K562 (cell line): ENCODE measurements at regions not wholly inside any gene's neighbourhood (a gene's known extent, or its start where the extent isn't known, plus 50 kb on each side); places are given as distances from the start of the nearest gene placed in this dataset.

Experiments
- ATAC-seq: fragments of 200-7000 bp; cut with Tn5 transposase; 3 replicates; pipeline ENCODE4 v1.9.1; 2020; ENCODE audit warnings: moderate library complexity
- BruUV-seq: library from RNA; stranded (reverse); fragments of 400-500 nt; replicated peaks from 2 replicates; lab custom pipeline; 2021; lab: Mats Ljungman, UMichigan
- CTCF ChIA-PET: fragments of 300-600 bp; formaldehyde crosslinking; extraction: SDS; loops from one replicate; lab custom pipeline; 2021; ENCODE audit warnings: low intra/inter-chr PET ratio; lab: Yijun Ruan, JAX
- POLR2A ChIA-PET: fragments of 300-600, 350-650 bp; sonication (Branson Sonifier 250); formaldehyde crosslinking; extraction: SDS; loops from one replicate; lab custom pipeline; 2021; ENCODE audit warnings: antibody characterized with exemption, inconsistent platforms; lab: Yijun Ruan, JAX
- DNase-seq, 4 experiments: peaks; one replicate each; pipeline versions ENCODE4 v3.0.0 to v3.0.0-alpha.2; 2011 to 2018; ENCODE audit warnings: low spot score in 3 of 4, mixed read lengths in 3 of 4; ENCODE audit errors: extremely low read depth in 1 of 4
- FAIRE-seq: peaks from 2 replicates; lab custom pipeline; 2011; peaks lifted over from hg19 to GRCh38; lab: Jason Lieb, UNC
- H2AFZ ChIP-seq: 2 replicates; pipeline ENCODE4 v1.6.0; 2011; ENCODE audit warnings: low read depth, low read length, control low read depth, inconsistent platforms
- H3K27ac ChIP-seq: fragments of 200-600 bp; 3 replicates; pipeline ENCODE4 v1.8.0; 2011; ENCODE audit warnings: low read depth, mild to moderate bottlenecking, control low read depth, inconsistent platforms, low read length, moderate library complexity, mixed read lengths; ENCODE audit errors: extremely low read depth
- H3K27me3 ChIP-seq, 2 experiments: fragments of 300-600 bp in 1 of 2; 2 replicates in 1 of 2; 3 replicates in 1 of 2; pipeline versions ENCODE4 v1.6.0 to v1.8.0; 2011; ENCODE audit warnings: inconsistent platforms in 2 of 2, low read length in 2 of 2, mild to moderate bottlenecking in 1 of 2, mixed read lengths in 1 of 2, moderate library complexity in 1 of 2; ENCODE audit not compliant: control insufficient read depth in 2 of 2, insufficient read depth in 2 of 2
- H3K36me3 ChIP-seq: fragments of 300-600 bp; 3 replicates; pipeline ENCODE4 v1.8.0; 2011; ENCODE audit warnings: mild to moderate bottlenecking, low read length, inconsistent platforms; ENCODE audit not compliant: control insufficient read depth, insufficient read depth
- H3K4me1 ChIP-seq, 2 experiments: fragments of 200-600 bp in 1 of 2; replicated peaks in 1 of 2; 2 replicates in 1 of 2; 3 replicates in 1 of 2; pipeline versions ENCODE4 v1.5.1 to v1.8.0; 2011; ENCODE audit warnings: inconsistent platforms in 2 of 2, low read length in 2 of 2, mild to moderate bottlenecking in 1 of 2, mixed read lengths in 1 of 2, moderate library complexity in 1 of 2; ENCODE audit not compliant: control insufficient read depth in 2 of 2, insufficient read depth in 2 of 2
- H3K4me2 ChIP-seq: 2 replicates; pipeline ENCODE4 v1.6.1; 2011; ENCODE audit warnings: low read length, control low read depth, inconsistent platforms, mixed read lengths; ENCODE audit not compliant: insufficient read depth
- H3K4me3 ChIP-seq: fragments of 200-600 bp; sonication (generic), shearing (Covaris generic); 2 replicates; pipeline ENCODE4 v1.5.1; 2016; ENCODE audit warnings: control low read depth, inconsistent platforms
- H3K79me2 ChIP-seq: fragments of 200-600 bp; 3 replicates; pipeline ENCODE4 v1.8.0; 2011; ENCODE audit warnings: low read length, inconsistent platforms; ENCODE audit not compliant: control insufficient read depth, insufficient read depth
- H3K9ac ChIP-seq, 2 experiments: 2 replicates each; pipeline versions ENCODE4 v1.6.0 to v1.6.1; 2011; ENCODE audit warnings: low read depth in 2 of 2, low read length in 2 of 2, control low read depth in 1 of 2, inconsistent platforms in 1 of 2, mild to moderate bottlenecking in 1 of 2, mixed read lengths in 1 of 2; ENCODE audit not compliant: insufficient read depth in 1 of 2
- H3K9me1 ChIP-seq: one replicate; pipeline ENCODE4 v1.6.0; 2011; ENCODE audit warnings: inconsistent platforms, mild to moderate bottlenecking, low read length, moderate library complexity; ENCODE audit not compliant: control insufficient read depth, insufficient read depth
- H3K9me3 ChIP-seq: replicated peaks from 2 replicates; pipeline ENCODE4 v1.5.1; 2011; ENCODE audit warnings: low read depth, low read length, inconsistent platforms; ENCODE audit not compliant: control insufficient read depth, insufficient read depth
- H4K20me1 ChIP-seq: replicated peaks from 2 replicates; pipeline ENCODE4 v1.6.1; 2011; ENCODE audit warnings: low read length, inconsistent platforms, mixed read lengths; ENCODE audit not compliant: control insufficient read depth, insufficient read depth
- KDM4B ChIP-seq, 2 experiments: fragments of 450-650 bp in 1 of 2; sonication (generic) in 1 of 2; IDR thresholded peaks; 2 replicates each; pipeline ENCODE4 v1.6.1; 2016 to 2017; ENCODE audit warnings: borderline replicate concordance in 2 of 2, antibody characterized with exemption in 1 of 2, low read depth in 1 of 2, mild to moderate bottlenecking in 1 of 2
- PATZ1 ChIP-seq: fragments of 250-450 bp; sonication (Bioruptor Pico); IDR thresholded peaks from 2 replicates; pipeline ENCODE4 v1.5.0; 2020; ENCODE audit warnings: mild to moderate bottlenecking, borderline replicate concordance
- TBP ChIP-seq: optimal IDR thresholded peaks from 2 replicates; pipeline ENCODE3; 2011; ENCODE audit warnings: low read depth, low read length, improper control_type of control experiment
- TCF3 ChIP-seq: sonication (generic); formaldehyde crosslinking; IDR thresholded peaks from 2 replicates; pipeline ENCODE4 v1.4.0; 2020; ENCODE audit warnings: mild to moderate bottlenecking, missing genetic modification reagents
- TFAM ChIP-seq: fragments of 250-450 bp; sonication (Bioruptor Pico); conservative IDR thresholded peaks from 2 replicates; pipeline ENCODE4 v1.5.0; 2021; ENCODE audit warnings: mild to moderate bottlenecking, moderate library complexity
- WGBS: fragments of 100-300 bp; shearing (Covaris generic); methylation state at CpG from one replicate; pipeline ENCODE4 v1.1.6; 2016; ENCODE audit warnings: low coverage, mixed read lengths; ENCODE audit not compliant: insufficient coverage; ENCODE audit errors: missing lambda C conversion rate; 5-methylcytosine and 5-hydroxymethylcytosine counted together
- in situ Hi-C: fragments of 300-500 bp; cut with MboI; formaldehyde crosslinking; loops from 4 replicates; pipeline ENCODE4 v1.15.0; 2018; ENCODE audit warnings: inconsistent platforms, mixed read lengths
- intact Hi-C: fragments of 100-400 bp; cut with micrococcal nuclease; formaldehyde crosslinking; loops from 2 replicates; pipeline ENCODE4 v1.14.2; 2022

GRCh38 chr2:126788113-126788512, 110.6 kb upstream of the TEX51 start (continued):
- TF ChIP-seq PATZ1 (no peak), KDM4B (IDR thresholded peaks at IDR 0.05; ENCODE audit: borderline replicate concordance in 2 of 2, low read depth in 1 of 2) (no peak), TBP (no peak)

DNA sequence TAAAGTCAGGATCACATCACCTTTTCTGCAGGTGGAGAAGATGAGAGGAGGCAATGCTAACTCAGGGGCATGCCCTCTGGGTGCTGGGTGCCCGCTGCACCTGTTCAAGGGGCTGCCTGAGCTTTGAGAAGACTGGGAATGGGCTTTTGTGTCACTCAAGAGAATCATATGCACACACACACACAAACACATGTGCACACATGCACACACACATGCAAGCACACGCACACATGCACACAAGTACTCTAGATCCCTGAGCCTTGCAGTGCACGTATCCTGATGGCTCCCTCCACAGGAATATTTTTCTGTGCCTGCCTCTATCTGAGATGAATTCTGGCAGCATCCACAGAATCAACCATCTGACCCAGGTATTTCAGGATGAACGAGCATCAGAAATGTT, 110.0 kb upstream of the TEX51 start:
- WGBS, result 0% methylated on average over 4 of the region's 4 CpGs
- DNase-seq (no peak), ATAC-seq (no peak), FAIRE-seq (no peak)
- no peaks in the 10 kb centered on the region; the same call in 1 of the 2 replicates for H4K20me1 ChIP-seq
- no peaks in the 10 kb centered on the region for H3K9me3 ChIP-seq
- H3K27me3 ChIP-seq, result peaks cover 0 to 13% of the 10 kb centered on the region in 2 experiments; a peak in 3 of 5 replicates
- H3K4me2 ChIP-seq, result no peak overlapping the region
- H3K9ac ChIP-seq, result no peak overlapping the region
- H3K4me1 ChIP-seq, result no peaks in the 10 kb centered on the region
- no peak overlapping the region for H2AFZ ChIP-seq
- no peaks in the 10 kb centered on the region for H3K9me1 ChIP-seq
- CTCF ChIA-PET, result interaction anchor here (0.6 kb wide), 1 partner anchor 35 kb away, joined by 4 read pairs; no protein-coding TSS in a partner anchor
- intact Hi-C loops, result no loop called here
- TF ChIP-seq TFAM (CRISPR knock-in tag), result no peak
- TF ChIP-seq TCF3 (CRISPR knock-in tag), result no peak
- BruUV-seq, result no TSS peak
- H3K79me2 ChIP-seq, result no peaks in the 10 kb centered on the region
- no peaks in the 10 kb centered on the region for H3K36me3 ChIP-seq
- no peak overlapping the region for H3K4me3 ChIP-seq
- no peak overlapping the region for H3K27ac ChIP-seq
- in situ Hi-C loops, result loop anchor here (25.0 kb wide), 1 partner anchor 526 kb away; no protein-coding TSS in a partner anchor
- POLR2A ChIA-PET, result interaction anchor here (0.5 to 0.6 kb wide), 2 partner anchors 10 to 152 kb away, joined by 3 read pairs; no protein-coding TSS in a partner anchor
